ENCODE measurements at regions not wholly inside any gene's neighbourhood (a gene's known extent, or its start where the extent isn't known, plus 50 kb on each side); places are given as distances from the start of the nearest gene placed in this dataset.

- TF ChIP-seq, protein P1, sequence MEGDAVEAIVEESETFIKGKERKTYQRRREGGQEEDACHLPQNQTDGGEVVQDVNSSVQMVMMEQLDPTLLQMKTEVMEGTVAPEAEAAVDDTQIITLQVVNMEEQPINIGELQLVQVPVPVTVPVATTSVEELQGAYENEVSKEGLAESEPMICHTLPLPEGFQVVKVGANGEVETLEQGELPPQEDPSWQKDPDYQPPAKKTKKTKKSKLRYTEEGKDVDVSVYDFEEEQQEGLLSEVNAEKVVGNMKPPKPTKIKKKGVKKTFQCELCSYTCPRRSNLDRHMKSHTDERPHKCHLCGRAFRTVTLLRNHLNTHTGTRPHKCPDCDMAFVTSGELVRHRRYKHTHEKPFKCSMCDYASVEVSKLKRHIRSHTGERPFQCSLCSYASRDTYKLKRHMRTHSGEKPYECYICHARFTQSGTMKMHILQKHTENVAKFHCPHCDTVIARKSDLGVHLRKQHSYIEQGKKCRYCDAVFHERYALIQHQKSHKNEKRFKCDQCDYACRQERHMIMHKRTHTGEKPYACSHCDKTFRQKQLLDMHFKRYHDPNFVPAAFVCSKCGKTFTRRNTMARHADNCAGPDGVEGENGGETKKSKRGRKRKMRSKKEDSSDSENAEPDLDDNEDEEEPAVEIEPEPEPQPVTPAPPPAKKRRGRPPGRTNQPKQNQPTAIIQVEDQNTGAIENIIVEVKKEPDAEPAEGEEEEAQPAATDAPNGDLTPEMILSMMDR (IDR thresholded peaks at IDR 0.05; ENCODE audit: low read depth, low read length): no peak
- H3K4me3 ChIP-seq (ENCODE audit: low read depth, low read length): no peak overlapping the region
Observed at GRCh38 chr5:135279328-135279727, 119.7 kb downstream of the MACROH2A1 start.

DNA sequence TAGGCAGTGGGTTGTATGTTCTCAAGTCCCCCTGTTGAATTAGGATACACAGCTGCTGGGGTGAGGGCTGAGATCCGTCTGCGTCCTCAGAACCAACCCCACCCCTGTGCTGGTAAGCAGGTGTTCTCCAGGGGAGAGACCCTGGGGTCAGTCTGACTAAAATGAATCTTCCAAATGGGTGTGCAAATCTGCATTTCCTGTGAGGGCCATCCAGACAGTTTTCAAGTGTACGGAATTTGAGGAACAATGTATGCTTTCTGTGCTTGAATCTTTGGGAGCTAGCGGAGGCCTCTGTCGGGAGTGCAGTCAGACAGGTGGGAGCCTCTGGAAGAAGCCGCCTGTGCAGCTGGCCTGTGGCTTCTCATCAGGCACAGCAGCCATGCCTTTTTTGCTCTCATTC lies 122.9 kb downstream of the MACROH2A1 start:
- TF ChIP-seq, protein P1 (IDR thresholded peaks at IDR 0.05; ENCODE audit: low read depth, low read length): no peak
- no peak overlapping the region for H3K4me3 ChIP-seq (ENCODE audit: low read depth, low read length)

GRCh38 chr5:135273212-135273611 lies 125.8 kb downstream of the MACROH2A1 start:
- no peak overlapping the region for H3K4me3 ChIP-seq (ENCODE audit: low read depth, low read length)
- TF ChIP-seq, protein P1 (IDR thresholded peaks at IDR 0.05; ENCODE audit: low read depth, low read length): no peak

- TF ChIP-seq, protein P1 (IDR thresholded peaks at IDR 0.05; ENCODE audit: low read depth, low read length): no peak
- no peak overlapping the region for H3K4me3 ChIP-seq (ENCODE audit: low read depth, low read length)
Observed at GRCh38 chr5:135272311-135272805, 126.7 kb downstream of the MACROH2A1 start.

DNA sequence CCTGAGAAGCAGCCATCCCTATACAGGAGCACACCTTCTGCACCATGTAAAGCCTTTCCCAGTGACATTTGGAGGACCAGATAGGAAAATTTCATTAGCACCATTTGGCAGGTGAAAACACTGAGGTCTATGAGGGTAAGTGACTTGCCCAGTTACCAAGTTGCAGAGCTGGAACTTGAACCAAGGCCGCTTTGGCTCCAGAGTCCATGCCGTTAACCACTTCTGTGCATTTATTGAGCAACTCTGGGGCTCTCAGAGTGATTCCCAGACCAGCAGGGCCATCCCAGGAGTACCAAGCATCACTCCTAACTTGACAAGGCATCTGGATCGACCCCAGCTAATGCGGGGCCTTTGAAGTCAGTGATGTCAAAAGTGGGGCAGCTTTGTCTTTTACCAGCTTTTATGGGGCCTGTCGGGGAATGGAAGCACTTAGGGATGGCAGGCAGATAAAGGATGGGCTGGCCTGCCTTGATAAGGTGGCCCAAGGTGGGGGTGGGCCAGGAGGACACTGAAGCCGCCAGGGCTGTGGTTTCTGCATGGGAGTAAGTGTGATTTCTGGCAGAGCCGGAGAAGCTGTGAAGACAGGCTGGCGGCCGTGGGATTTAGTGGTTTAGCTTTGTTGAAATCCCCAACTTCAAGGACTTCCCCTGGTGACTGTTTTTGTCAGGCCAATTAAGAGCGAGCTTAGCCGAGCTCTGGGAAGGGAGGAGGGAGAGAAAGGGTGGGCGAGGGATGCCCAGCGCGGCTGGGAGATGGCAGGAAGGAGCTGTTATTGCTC lies 127.3 kb downstream of the MACROH2A1 start:
- TF ChIP-seq, protein P1 (IDR thresholded peaks at IDR 0.05; ENCODE audit: low read depth, low read length): no peak
- no peak overlapping the region for H3K4me3 ChIP-seq (ENCODE audit: low read depth, low read length)

DNA sequence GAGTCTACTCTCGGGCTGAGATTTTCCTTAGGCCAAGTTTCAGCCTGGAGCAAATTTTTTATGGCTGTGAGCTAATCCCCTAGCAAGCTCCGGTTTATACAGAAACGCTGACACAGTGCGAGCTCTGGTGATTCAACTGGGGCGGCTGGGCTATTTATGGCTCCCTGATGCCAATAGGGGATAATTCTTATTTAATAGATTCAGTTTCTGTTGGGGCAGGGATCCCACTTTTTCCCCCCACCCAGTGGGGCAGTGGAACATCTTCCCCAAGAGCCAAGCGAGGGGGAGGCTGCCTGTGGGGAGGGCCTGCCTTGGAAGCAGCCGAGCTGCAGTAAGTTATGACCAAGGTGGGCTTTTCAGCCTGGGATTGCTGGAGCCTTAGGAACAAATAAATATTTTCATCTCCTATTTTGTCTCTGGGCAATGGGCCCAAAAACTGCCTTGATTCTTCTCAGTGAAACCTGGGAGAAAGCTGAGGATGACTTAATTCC lies 129.1 kb downstream of the MACROH2A1 start:
- TF ChIP-seq, protein P1 (IDR thresholded peaks at IDR 0.05; ENCODE audit: low read depth, low read length): no peak
- H3K4me3 ChIP-seq (ENCODE audit: low read depth, low read length): no peak overlapping the region

DNA sequence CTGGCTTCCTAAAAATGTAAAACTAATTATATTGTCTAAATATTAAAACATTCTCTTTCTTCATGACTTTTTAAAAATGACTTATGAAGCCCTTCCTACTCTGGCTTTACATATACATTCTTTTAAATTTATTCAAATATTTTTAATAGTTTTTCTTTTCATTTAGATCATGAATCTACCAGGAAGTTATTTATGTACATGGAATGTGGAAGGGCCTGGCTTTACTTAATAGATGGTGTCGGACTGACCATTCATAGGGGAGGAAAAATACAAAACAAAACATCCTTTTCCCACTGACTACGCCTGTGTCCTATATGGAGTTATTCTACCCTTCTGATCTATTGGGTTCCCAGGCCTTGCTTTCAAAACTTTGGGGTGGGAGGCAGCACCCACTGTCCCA lies 129.8 kb downstream of the MACROH2A1 start:
- TF ChIP-seq, protein P1 (IDR thresholded peaks at IDR 0.05; ENCODE audit: low read depth, low read length): no peak
- no peak overlapping the region for H3K4me3 ChIP-seq (ENCODE audit: low read depth, low read length)

Data from WI38 (cell line).